Keratinocyte (primary cell): ENCODE measurements at regions not wholly inside any gene's neighbourhood (a gene's known extent, or its start where the extent isn't known, plus 50 kb on each side); places are given as distances from the start of the nearest gene placed in this dataset.

Experiments used
- DNase-seq: peaks from one replicate; pipeline ENCODE4 v3.0.0-alpha.2; 2011; ENCODE audit warnings: low read depth, missing footprints, low spot score
- FAIRE-seq: peaks from 2 replicates; lab custom pipeline; 2011; peaks lifted over from hg19 to GRCh38; lab: Jason Lieb, UNC
- H2AFZ ChIP-seq: 2 replicates; pipeline ENCODE4 v1.6.0; 2012; ENCODE audit warnings: low read length, control low read depth, inconsistent platforms; ENCODE audit not compliant: control insufficient read depth
- H3K27ac ChIP-seq: 2 replicates; pipeline ENCODE4 v1.5.1; 2011; ENCODE audit warnings: low read length; ENCODE audit not compliant: control insufficient read depth, insufficient read depth
- H3K27me3 ChIP-seq: 3 replicates; pipeline ENCODE4 v1.6.0; 2011; ENCODE audit warnings: low read length; ENCODE audit not compliant: control insufficient read depth, insufficient read depth; ENCODE audit errors: extremely low read depth
- H3K36me3 ChIP-seq, 2 experiments: 2 replicates in 1 of 2; 3 replicates in 1 of 2; pipeline ENCODE4 v1.5.1; 2011; ENCODE audit warnings: low read length in 2 of 2, mild to moderate bottlenecking in 1 of 2; ENCODE audit not compliant: control insufficient read depth in 2 of 2, insufficient read depth in 2 of 2; ENCODE audit errors: extremely low read depth in 1 of 2
- H3K4me1 ChIP-seq: 3 replicates; pipeline ENCODE4 v1.5.1; 2011; ENCODE audit warnings: low read length; ENCODE audit not compliant: control insufficient read depth, insufficient read depth; ENCODE audit errors: extremely low read depth
- H3K4me2 ChIP-seq: 3 replicates; pipeline ENCODE4 v1.6.0; 2011; ENCODE audit warnings: low read depth, low read length; ENCODE audit not compliant: control insufficient read depth, insufficient read depth; ENCODE audit errors: extremely low read depth
- H3K4me3 ChIP-seq, 3 experiments: fragments of 200-600 bp in 1 of 3; sonication (generic) in 1 of 3; 2 replicates in 2 of 3; 3 replicates in 1 of 3; pipeline ENCODE4 v1.5.1; 2011 to 2016; ENCODE audit warnings: low read length in 3 of 3, mild to moderate bottlenecking in 3 of 3, control low read depth in 2 of 3, inconsistent platforms in 1 of 3, low read depth in 1 of 3, mixed read lengths in 1 of 3, mixed run types in 1 of 3, moderate library complexity in 1 of 3; ENCODE audit not compliant: control insufficient read depth in 2 of 3, insufficient read depth in 2 of 3; ENCODE audit errors: extremely low read depth in 1 of 3
- H3K79me2 ChIP-seq: 2 replicates; pipeline ENCODE4 v1.6.0; 2012; ENCODE audit warnings: low read length; ENCODE audit not compliant: control insufficient read depth, insufficient read depth
- H3K9ac ChIP-seq: 3 replicates; pipeline ENCODE4 v1.6.0; 2011; ENCODE audit warnings: low read length; ENCODE audit not compliant: control insufficient read depth, insufficient read depth; ENCODE audit errors: extremely low read depth
- H3K9me1 ChIP-seq: 3 replicates; pipeline ENCODE4 v1.6.0; 2011; ENCODE audit warnings: low read length; ENCODE audit not compliant: control insufficient read depth, insufficient read depth; ENCODE audit errors: extremely low read depth
- H3K9me3 ChIP-seq: 2 replicates; pipeline ENCODE4 v1.5.1; 2012; ENCODE audit warnings: low read depth, low read length; ENCODE audit not compliant: control insufficient read depth
- H4K20me1 ChIP-seq: 3 replicates; pipeline ENCODE4 v1.6.0; 2011; ENCODE audit warnings: low read length; ENCODE audit not compliant: control insufficient read depth, insufficient read depth; ENCODE audit errors: extremely low read depth
- CTCF ChIP-seq, 3 experiments: IDR thresholded peaks in 1 of 3; conservative IDR thresholded peaks in 1 of 3; optimal IDR thresholded peaks in 1 of 3; 2 replicates in 2 of 3; 3 replicates in 1 of 3; pipeline versions ENCODE3 to v1.5.1; 2011; ENCODE audit warnings: low read length in 3 of 3, mild to moderate bottlenecking in 3 of 3, moderate library complexity in 2 of 3, control low read depth in 1 of 3, inconsistent platforms in 1 of 3; ENCODE audit not compliant: insufficient read depth in 2 of 3; ENCODE audit errors: extremely low read depth in 1 of 3
- EZH2 ChIP-seq: IDR thresholded peaks from one replicate; pipeline ENCODE4 v1.6.1; 2012; ENCODE audit warnings: inconsistent platforms, mild to moderate bottlenecking, low read length, moderate library complexity
- dilution Hi-C: fragments of 300-500 bp; cut with MboI; formaldehyde crosslinking; loops from one replicate; pipeline ENCODE4 v1.7.0; 2020; ENCODE audit warnings: low sequenced_read_pairs; ENCODE audit not compliant: extremely low pct_ligation_motif_present

- H3K36me3 ChIP-seq: no peaks in the 10 kb centered on the region
- H3K4me1 ChIP-seq: no peaks in the 10 kb centered on the region
- H3K4me2 ChIP-seq: no peak overlapping the region
- no peak overlapping the region for H2AFZ ChIP-seq
- no peaks in the 10 kb centered on the region for H3K9me1 ChIP-seq
- no peak overlapping the region for H3K9ac ChIP-seq
- peak in 2 of 3 experiments; percentile 17 to 24 for TF ChIP-seq CTCF (optimal IDR thresholded peaks at IDR 0.05 in 1 of 3, IDR thresholded peaks at IDR 0.05 in 1 of 3, conservative IDR thresholded peaks at IDR 0.05 in 1 of 3; ENCODE audit: extremely low read depth in 1 of 3, insufficient read depth in 2 of 3, low read length in 3 of 3)
- no peak for TF ChIP-seq EZH2
- H3K27ac ChIP-seq: no peak overlapping the region
- H4K20me1 ChIP-seq: no peaks in the 10 kb centered on the region
- FAIRE-seq (no peak), DNase-seq (peak; percentile 5)
- H3K4me3 ChIP-seq: no peak overlapping the region
- no peaks in the 10 kb centered on the region for H3K79me2 ChIP-seq
- no peaks in the 10 kb centered on the region for H3K9me3 ChIP-seq
- peaks cover 3% of the 10 kb centered on the region for H3K27me3 ChIP-seq
- dilution Hi-C loops: no loop called here
Measured at GRCh38 chr5:109479260-109479860, 69.6 kb upstream of the PJA2 start.

DNA sequence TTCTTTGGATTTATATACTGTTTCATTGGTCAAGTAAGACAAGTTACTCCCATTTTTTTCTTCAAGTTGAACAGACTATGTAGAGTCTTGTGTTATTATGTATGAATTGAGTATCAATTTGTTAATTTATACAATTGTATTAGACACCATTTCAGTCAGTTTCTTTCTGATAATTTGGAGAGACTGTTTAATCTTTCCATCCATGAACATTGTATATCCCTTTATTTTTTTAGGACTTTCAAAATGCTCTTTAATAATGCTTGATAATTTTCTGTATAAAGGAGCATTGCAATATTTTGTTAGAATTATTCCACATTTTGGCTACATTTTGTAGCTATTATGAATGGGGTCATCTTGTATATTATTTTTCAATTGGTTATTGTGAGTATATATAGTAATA, 69.1 kb upstream of the PJA2 start:
- Histone ChIP-seq H3K9me1 (no peaks in the 10 kb centered on the region), H3K4me1 (no peaks in the 10 kb centered on the region), H3K4me2 (no peak overlapping the region), H3K9ac (no peak overlapping the region), H3K79me2 (no peaks in the 10 kb centered on the region), H4K20me1 (no peaks in the 10 kb centered on the region), H3K4me3 (no peak overlapping the region), H3K27me3 (peaks cover 2% of the 10 kb centered on the region), H2AFZ (no peak overlapping the region), H3K36me3 (no peaks in the 10 kb centered on the region), H3K27ac (no peak overlapping the region), H3K9me3 (no peaks in the 10 kb centered on the region)
- DNase-seq: no peak
- dilution Hi-C loops: no loop called here
- TF ChIP-seq CTCF (optimal IDR thresholded peaks at IDR 0.05 in 1 of 3, IDR thresholded peaks at IDR 0.05 in 1 of 3, conservative IDR thresholded peaks at IDR 0.05 in 1 of 3; ENCODE audit: extremely low read depth in 1 of 3, insufficient read depth in 2 of 3, low read length in 3 of 3) (no peak), EZH2 (no peak)
- no peak for FAIRE-seq
